Activated T-cell treated with anti-CD3 and anti-CD28 coated beads for 1 hour (primary cell): ENCODE measurements at regions not wholly inside any gene's neighbourhood (a gene's known extent, or its start where the extent isn't known, plus 50 kb on each side); places are given as distances from the start of the nearest gene placed in this dataset.

Source experiments
- DNase-seq: peaks from one replicate; pipeline ENCODE4 v3.0.0-alpha.2; 2020; ENCODE audit warnings: low read depth

DNA sequence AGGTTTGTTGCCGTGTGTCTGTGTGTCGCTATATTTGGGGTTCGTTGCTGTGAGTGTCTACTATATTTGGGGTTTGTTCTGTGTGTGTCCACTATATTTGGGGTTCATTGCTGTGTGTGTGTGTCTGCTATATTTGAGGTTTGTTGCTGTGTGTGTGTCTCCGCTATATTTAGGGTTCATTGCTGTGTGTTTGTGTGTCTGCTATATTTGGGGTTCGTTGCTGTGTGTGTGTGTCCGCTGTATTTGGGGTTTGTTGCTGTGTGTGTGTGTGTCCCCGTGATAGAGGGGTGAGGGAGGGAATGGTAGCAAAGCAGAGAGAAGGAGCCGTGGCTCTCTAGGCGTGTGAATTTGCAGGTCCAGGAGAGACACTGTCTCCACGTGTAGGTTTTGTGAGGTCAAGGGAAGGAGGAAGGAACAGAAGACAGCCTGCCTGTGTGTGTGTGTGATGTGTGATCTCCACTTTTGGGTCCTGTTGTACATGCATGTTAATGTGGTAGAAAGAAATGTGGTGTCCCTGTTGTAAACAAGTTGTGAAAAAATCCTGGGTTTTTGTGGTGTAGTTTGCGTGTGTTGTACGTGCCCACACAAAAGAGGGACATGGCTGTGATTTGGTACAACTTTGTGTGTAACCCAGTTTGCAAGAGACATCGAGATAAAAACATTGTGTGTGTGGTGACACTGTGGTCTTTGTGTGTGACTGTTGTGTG lies 56.3 kb upstream of the ECE1 start:
- DNase-seq = no peak

DNA sequence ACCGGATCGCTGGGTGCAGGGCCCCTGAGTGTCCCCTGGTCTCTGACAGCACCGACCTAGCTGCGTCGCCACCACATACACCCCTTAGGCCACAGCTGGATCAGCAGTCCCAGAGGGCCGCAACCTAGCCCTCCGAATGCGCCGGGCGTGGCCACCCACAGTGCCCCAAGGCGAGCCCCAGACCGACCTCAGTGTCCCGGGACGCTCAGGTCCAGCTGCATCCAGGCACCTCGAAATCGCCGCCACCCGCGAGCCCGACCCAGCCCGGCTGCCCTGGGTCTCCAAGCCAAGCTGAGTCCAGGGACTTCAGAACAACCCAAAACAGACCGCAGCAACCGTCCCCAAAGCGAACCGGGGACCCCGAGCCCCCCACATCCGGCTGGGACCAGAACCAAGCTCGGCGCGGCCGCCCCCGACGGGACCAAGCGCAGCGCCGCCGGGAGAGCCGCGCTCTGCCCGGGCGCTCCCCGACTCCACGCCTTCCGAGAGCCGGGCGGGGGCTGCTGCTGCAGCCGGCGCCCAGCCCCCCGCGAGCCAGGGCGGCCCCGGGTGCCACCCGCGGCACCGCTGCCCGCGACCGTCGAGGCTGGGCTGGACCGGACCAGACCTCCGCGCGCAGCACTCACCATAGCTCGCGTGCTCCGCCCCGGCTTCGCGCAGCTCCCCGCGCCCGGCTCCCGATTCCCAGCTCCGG lies 54.6 kb upstream of the ECE1 start:
- DNase-seq = no peak

DNA sequence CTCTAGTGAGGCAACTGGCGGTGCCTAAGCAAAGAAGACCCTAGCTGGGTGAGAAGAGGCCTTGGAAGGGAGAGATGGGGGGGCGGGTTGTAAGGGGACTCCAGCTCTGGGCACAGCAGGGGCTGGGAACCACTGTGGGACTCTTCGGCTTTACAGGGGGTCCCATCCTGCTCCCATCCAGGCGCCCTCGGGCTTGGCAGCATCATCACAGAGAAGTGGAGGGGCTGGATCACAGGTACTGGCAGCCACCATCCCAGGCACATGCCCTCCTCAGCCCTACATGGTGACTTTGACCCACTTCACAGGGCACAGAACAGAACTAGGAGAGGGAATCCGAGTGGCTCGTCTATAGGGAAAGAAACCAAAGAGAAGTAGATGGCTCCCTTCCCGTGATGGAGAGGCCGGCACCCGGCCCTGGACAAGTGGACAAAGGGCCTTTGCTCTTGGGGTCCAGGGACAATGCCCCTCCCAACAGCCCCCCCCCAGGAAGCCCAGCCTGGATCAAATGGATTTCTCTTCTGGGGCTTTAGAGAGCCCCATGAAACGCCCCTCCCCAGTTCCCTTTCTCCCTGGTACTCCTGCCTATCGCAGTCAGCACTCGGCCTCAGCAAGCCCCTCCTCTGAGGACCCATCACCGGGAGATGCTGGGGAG lies 54.0 kb upstream of the ECE1 start:
- no peak for DNase-seq

- DNase-seq = no peak
Measured at GRCh38 chr1:21342961-21343838, 52.9 kb upstream of the ECE1 start.

GRCh38 chr1:21341517-21342078 lies 51.3 kb upstream of the ECE1 start:
- no peak for DNase-seq

DNA sequence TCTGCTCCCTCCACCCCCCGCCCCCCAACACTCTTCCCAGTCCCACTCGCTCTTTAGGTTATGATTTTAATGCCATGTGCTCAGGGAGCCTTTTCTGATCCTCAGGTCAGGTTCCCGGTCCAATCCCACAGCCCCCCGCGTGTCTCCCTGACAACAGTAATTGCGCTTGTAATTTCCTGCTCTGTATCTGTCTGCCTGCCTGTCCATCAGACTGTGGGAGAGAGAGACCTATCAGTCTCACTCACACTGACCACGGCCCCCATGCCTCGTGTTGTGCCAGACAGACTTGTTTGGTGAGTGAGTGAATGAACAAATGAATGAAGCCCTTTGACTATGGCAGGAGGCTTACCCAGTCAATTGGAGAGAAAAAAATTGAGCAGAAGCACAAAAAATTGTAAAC lies 50.8 kb upstream of the ECE1 start:
- DNase-seq = no peak

- no peak for DNase-seq
Measured at GRCh38 chr1:21340230-21340945, 50.1 kb upstream of the ECE1 start.
